Omental fat pad (tissue), 3 donors: ENCODE measurements at regions not wholly inside any gene's neighbourhood (a gene's known extent, or its start where the extent isn't known, plus 50 kb on each side); places are given as distances from the start of the nearest gene placed in this dataset. TPM values are rescaled to one million over a fixed set of nuclear protein-coding genes. Genes with fewer than 3 reads are reported as not detected.

Experiments
- ATAC-seq: fragments of 150-250 bp; one replicate; pipeline ENCODE4 v1.9.1; 2016; ENCODE audit warnings: mild to moderate bottlenecking, moderate library complexity; ENCODE audit not compliant: low FRiP score
- DNase-seq: peaks from one replicate; pipeline ENCODE4 v3.0.0-alpha.2; 2019; ENCODE audit warnings: low spot score
- small RNA-seq: library from RNA; depleted of rRNA; stranded (forward); fragments of <200 nt; gene quantifications from one replicate; pipeline ENCODE3, GENCODE V24; 2016
- TF ChIP-seq, protein P1 (sequence below), 3 donors: fragments of 450-650 bp; IDR thresholded peaks; one replicate each; pipeline ENCODE4 v1.5.1; 2016 to 2017; ENCODE audit warnings: antibody characterized with exemption in 3 of 3, mild to moderate bottlenecking in 3 of 3, moderate library complexity in 2 of 3

DNA sequence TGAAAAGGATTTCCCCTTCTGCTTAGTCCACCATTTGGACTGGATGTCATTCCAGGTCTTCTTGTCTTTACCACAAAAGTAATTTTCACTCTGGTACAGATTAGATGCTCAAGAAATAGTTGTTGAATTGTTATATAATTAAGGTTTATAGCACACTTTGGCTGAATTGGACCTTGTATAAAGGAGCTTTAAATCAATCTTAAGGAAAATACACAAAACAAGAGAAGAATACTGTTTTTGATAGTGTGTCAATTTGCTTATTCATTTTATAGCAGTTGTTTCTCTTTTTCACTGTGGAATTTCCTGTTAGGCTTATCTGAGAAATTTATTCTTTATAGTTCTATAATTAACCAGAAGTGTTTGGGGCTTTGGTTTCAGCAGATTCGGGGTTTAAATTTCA lies 62.7 kb upstream of the TDRD3 start:
- ATAC-seq (no peak), DNase-seq (no peak)
- TF ChIP-seq, protein P1, sequence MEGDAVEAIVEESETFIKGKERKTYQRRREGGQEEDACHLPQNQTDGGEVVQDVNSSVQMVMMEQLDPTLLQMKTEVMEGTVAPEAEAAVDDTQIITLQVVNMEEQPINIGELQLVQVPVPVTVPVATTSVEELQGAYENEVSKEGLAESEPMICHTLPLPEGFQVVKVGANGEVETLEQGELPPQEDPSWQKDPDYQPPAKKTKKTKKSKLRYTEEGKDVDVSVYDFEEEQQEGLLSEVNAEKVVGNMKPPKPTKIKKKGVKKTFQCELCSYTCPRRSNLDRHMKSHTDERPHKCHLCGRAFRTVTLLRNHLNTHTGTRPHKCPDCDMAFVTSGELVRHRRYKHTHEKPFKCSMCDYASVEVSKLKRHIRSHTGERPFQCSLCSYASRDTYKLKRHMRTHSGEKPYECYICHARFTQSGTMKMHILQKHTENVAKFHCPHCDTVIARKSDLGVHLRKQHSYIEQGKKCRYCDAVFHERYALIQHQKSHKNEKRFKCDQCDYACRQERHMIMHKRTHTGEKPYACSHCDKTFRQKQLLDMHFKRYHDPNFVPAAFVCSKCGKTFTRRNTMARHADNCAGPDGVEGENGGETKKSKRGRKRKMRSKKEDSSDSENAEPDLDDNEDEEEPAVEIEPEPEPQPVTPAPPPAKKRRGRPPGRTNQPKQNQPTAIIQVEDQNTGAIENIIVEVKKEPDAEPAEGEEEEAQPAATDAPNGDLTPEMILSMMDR (IDR thresholded peaks at IDR 0.05) = no peak

DNA sequence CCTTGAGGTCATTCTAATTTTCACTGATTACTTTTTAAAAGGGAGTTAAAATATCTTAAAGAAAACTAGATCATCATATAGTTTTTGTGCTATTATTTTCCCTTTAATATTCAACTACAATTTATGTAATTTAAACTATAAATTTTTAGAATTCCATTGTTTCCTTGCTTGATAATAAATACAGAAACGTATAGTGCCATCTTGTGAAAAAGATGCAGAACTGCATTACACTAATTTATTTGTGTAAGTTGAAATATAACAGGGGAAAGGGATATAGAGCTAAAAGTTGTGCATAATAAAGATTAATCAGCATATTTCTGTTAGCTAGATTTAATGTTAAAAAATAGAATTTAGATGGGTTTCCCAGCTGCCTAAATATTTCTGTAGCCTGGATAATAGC lies 61.5 kb upstream of the TDRD3 start:
- ATAC-seq (no peak), DNase-seq (no peak)
- TF ChIP-seq, protein P1 (IDR thresholded peaks at IDR 0.05) = no peak

DNA sequence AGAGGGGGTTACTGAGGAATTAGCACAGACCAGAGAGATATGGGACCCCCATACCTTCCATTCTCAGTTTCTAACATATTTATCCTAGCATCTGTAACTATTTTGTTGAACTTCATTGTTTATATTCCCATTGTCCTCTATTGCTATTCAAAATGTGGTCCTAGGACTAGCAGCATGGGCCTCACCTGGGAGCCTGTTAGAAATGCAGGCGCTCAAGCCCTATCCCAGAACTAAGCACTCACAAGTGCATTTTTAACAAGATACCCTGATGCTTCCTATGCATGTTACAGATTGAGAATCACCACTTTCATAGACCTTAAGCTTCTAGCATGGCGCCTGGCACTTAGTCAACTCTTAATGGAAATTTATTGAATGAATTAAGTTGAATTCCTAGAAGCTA lies 58.3 kb upstream of the TDRD3 start:
- TF ChIP-seq, protein P1 (IDR thresholded peaks at IDR 0.05) = no peak
- ATAC-seq (no peak), DNase-seq (no peak)

DNA sequence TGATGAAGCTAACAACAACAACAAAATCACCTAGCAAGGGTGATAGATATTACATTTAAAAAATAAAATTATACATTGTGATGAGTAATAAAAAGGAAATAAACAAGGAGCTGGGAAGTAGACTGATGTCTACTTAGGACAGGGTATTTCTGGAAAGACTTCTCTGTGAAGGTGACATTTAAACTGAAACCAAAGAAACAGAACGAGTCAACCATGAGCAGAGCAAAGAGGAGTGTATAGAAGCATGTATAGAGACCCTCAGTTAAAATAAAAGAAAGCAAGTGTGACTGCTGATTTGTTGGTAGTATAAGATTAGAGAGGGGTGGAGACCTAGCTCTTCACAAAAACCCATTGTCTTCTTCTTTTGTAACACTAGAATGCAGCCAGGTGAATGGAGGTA lies 53.0 kb upstream of the TDRD3 start:
- TF ChIP-seq, protein P1 (IDR thresholded peaks at IDR 0.05) = no peak
- DNase-seq (no peak), ATAC-seq (no peak)

DNA sequence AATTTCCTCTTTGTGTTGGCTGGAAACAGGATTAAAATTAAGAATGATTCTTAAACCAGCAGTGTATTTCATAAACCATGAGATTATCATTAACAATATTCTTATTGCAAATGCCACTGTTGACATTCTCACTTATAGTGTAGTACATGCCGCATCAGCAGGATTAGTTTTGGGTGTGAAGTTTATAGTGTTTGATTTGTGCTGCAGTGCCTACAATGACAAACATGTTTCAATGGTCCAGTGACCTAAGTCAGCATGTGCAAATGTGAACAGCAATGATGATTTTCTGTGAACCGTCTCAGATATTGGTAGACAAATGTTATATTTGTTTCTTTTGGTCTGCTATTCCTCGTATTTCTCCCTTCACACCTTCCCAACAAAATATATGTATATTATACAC lies 49.8 kb upstream of the TDRD3 start:
- TF ChIP-seq, protein P1 (IDR thresholded peaks at IDR 0.05) = no peak
- ATAC-seq = no peak
- DNase-seq = no peak

Small RNAs in the stretch of these regions (small RNA-seq; reads per million reads assigned to genes)
- not detected for gene AL359920.1
